ENCODE measurements at regions not wholly inside any gene's neighbourhood (a gene's known extent, or its start where the extent isn't known, plus 50 kb on each side); places are given as distances from the start of the nearest gene placed in this dataset.

- Mint-ChIP-seq H3K36me3 (ENCODE audit: low read depth) (no peaks in the 10 kb centered on the region), H3K27me3 (no peaks in the 10 kb centered on the region), H3K4me3 (no peak overlapping the region), H3K27ac (no peak overlapping the region), H3K4me1 (ENCODE audit: low read depth) (no peaks in the 10 kb centered on the region), H3K9me3 (no peaks in the 10 kb centered on the region)
- no peak for TF ChIP-seq CTCF (IDR thresholded peaks at IDR 0.05)
- intact Hi-C loops (cut with micrococcal nuclease), result no loop called here
- no peak for ATAC-seq
- ChIA-PET CTCF (no interaction called here), POLR2A (no interaction called here)
- no peak for DNase-seq
Observed at GRCh38 chr9:110135846-110136245, 72.1 kb downstream of the C9orf152 start.

- Mint-ChIP-seq H3K4me1 (ENCODE audit: low read depth) (no peaks in the 10 kb centered on the region), H3K4me3 (no peak overlapping the region), H3K36me3 (ENCODE audit: low read depth) (no peaks in the 10 kb centered on the region), H3K27ac (no peak overlapping the region), H3K27me3 (no peaks in the 10 kb centered on the region), H3K9me3 (no peaks in the 10 kb centered on the region)
- ATAC-seq (no peak), DNase-seq (no peak)
- CTCF ChIA-PET, result no interaction called here
- intact Hi-C loops (cut with micrococcal nuclease), result no loop called here
- no peak for TF ChIP-seq CTCF (IDR thresholded peaks at IDR 0.05)
- POLR2A ChIA-PET, result no interaction called here
Observed at GRCh38 chr9:110136802-110137201, 71.2 kb downstream of the C9orf152 start.

- no peak for TF ChIP-seq CTCF (IDR thresholded peaks at IDR 0.05)
- Mint-ChIP-seq H3K4me1 (ENCODE audit: low read depth) (peaks cover 23% of the 10 kb centered on the region), H3K27ac (no peak overlapping the region), H3K27me3 (no peaks in the 10 kb centered on the region), H3K4me3 (no peak overlapping the region), H3K9me3 (no peaks in the 10 kb centered on the region), H3K36me3 (ENCODE audit: low read depth) (no peaks in the 10 kb centered on the region)
- intact Hi-C loops (cut with micrococcal nuclease), result no loop called here
- ChIA-PET POLR2A (no interaction called here), CTCF (no interaction called here)
- DNase-seq (no peak), ATAC-seq (no peak)
Observed at GRCh38 chr9:110140276-110140675, 67.7 kb downstream of the C9orf152 start.

GRCh38 chr9:110141227-110141793 is 66.6 kb downstream of the C9orf152 start:
- CTCF ChIA-PET, result no interaction called here
- H3K9me3 Mint-ChIP-seq, result no peaks in the 10 kb centered on the region
- no peaks in the 10 kb centered on the region for H3K27me3 Mint-ChIP-seq
- no peak overlapping the region for H3K27ac Mint-ChIP-seq
- ATAC-seq (no peak), DNase-seq (no peak)
- H3K4me3 Mint-ChIP-seq, result no peak overlapping the region
- POLR2A ChIA-PET, result no interaction called here
- no peaks in the 10 kb centered on the region for H3K36me3 Mint-ChIP-seq (ENCODE audit: low read depth)
- no peak for TF ChIP-seq CTCF (IDR thresholded peaks at IDR 0.05)
- H3K4me1 Mint-ChIP-seq (ENCODE audit: low read depth), result peaks cover 23% of the 10 kb centered on the region
- intact Hi-C loops (cut with micrococcal nuclease), result no loop called here

GRCh38 chr9:110142253-110142652 is 65.7 kb downstream of the C9orf152 start:
- ATAC-seq, result no peak
- Mint-ChIP-seq H3K27ac (no peak overlapping the region), H3K27me3 (no peaks in the 10 kb centered on the region), H3K9me3 (no peaks in the 10 kb centered on the region), H3K4me3 (no peak overlapping the region), H3K4me1 (ENCODE audit: low read depth) (peaks cover 23% of the 10 kb centered on the region), H3K36me3 (ENCODE audit: low read depth) (no peaks in the 10 kb centered on the region)
- ChIA-PET CTCF (interaction anchor here (0.9 kb wide), 1 partner anchor 239 kb away, joined by 3 read pairs; no protein-coding TSS in a partner anchor), POLR2A (interaction anchor here (0.8 kb wide), 1 partner anchor 14 kb away, joined by 4 read pairs; no protein-coding TSS in a partner anchor)
- intact Hi-C loops (cut with micrococcal nuclease), result no loop called here
- TF ChIP-seq CTCF (IDR thresholded peaks at IDR 0.05), result no peak
- no peak for DNase-seq

All from activated CD8-positive, alpha-beta T cell treated with anti-CD3 and anti-CD28 coated beads for 36 hours (primary cell).